Hepatocyte (in vitro differentiated cells): ENCODE measurements at regions not wholly inside any gene's neighbourhood (a gene's known extent, or its start where the extent isn't known, plus 50 kb on each side); places are given as distances from the start of the nearest gene placed in this dataset.
"Not testable (repeated sequence)": the region's sequence is repeated elsewhere in the genome, so short reads cannot be mapped to it uniquely, and the experiment has no call there.

Experiments used
- CTCF ChIP-seq: fragments of 200-600 bp; sonication (generic); IDR thresholded peaks from 2 replicates; pipeline ENCODE4 v1.5.1; 2016; ENCODE audit warnings: antibody characterized with exemption, mild to moderate bottlenecking; ENCODE audit not compliant: poor library complexity
- EZH2 ChIP-seq: fragments of 200-600 bp; sonication (generic); IDR thresholded peaks from 2 replicates; pipeline ENCODE4 v1.6.1; 2016; ENCODE audit warnings: antibody characterized with exemption, mild to moderate bottlenecking, borderline replicate concordance
- EZH2phosphoT487 ChIP-seq: fragments of 200-600 bp; sonication (generic); IDR thresholded peaks from one replicate; pipeline ENCODE4 v1.6.1; 2018; ENCODE audit warnings: antibody characterized with exemption, mild to moderate bottlenecking, low read depth, moderate library complexity; ENCODE audit not compliant: unreplicated experiment, severe bottlenecking

GRCh38 chr19:14319720-14320119 lies 61.5 kb upstream of the ADGRE5 start:
- TF ChIP-seq CTCF, EZH2, EZH2phosphoT487: not testable (repeated sequence)
